Upper lobe of right lung (tissue), 1 donor: ENCODE measurements at regions not wholly inside any gene's neighbourhood (a gene's known extent, or its start where the extent isn't known, plus 50 kb on each side); places are given as distances from the start of the nearest gene placed in this dataset.

Source experiments
- ATAC-seq: fragments of 200-7000 bp; cut with Tn5 transposase; one replicate; pipeline ENCODE4 v1.9.1; 2020; ENCODE audit warnings: mild to moderate bottlenecking, moderate library complexity
- DNase-seq: peaks from one replicate; pipeline ENCODE4 v3.0.0-alpha.2; 2020
- H3K27ac ChIP-seq: fragments of 200-600 bp; one replicate; pipeline ENCODE4 v1.8.0; 2022
- H3K27me3 ChIP-seq: fragments of 200-600 bp; one replicate; pipeline ENCODE4 v1.8.0; 2022; ENCODE audit warnings: mild to moderate bottlenecking
- H3K36me3 ChIP-seq: fragments of 200-600 bp; one replicate; pipeline ENCODE4 v1.8.0; 2022
- H3K4me1 ChIP-seq: fragments of 200-600 bp; one replicate; pipeline ENCODE4 v1.8.0; 2022
- H3K4me3 ChIP-seq: fragments of 200-600 bp; one replicate; pipeline ENCODE4 v1.8.0; 2022; ENCODE audit warnings: mild to moderate bottlenecking
- H3K9me3 ChIP-seq: fragments of 200-600 bp; one replicate; pipeline ENCODE4 v1.8.0; 2022
- intact Hi-C: fragments of 100-400 bp; cut with DNase I; formaldehyde crosslinking; loops from one replicate; pipeline ENCODE4 v1.11.0; 2022
- TF ChIP-seq, protein P1 (sequence below): fragments of 200-600 bp; IDR thresholded peaks from one replicate; pipeline ENCODE4 v1.8.0; 2022; ENCODE audit warnings: antibody characterized with exemption
- donor health status: DM: no; HTN: yes; CAD: no; lungs with severe emphysema.

- Histone ChIP-seq H3K36me3 (no peaks in the 10 kb centered on the region), H3K9me3 (no peaks in the 10 kb centered on the region), H3K4me3 (no peak overlapping the region), H3K27ac (no peak overlapping the region), H3K27me3 (no peaks in the 10 kb centered on the region), H3K4me1 (no peaks in the 10 kb centered on the region)
- TF ChIP-seq, protein P1, sequence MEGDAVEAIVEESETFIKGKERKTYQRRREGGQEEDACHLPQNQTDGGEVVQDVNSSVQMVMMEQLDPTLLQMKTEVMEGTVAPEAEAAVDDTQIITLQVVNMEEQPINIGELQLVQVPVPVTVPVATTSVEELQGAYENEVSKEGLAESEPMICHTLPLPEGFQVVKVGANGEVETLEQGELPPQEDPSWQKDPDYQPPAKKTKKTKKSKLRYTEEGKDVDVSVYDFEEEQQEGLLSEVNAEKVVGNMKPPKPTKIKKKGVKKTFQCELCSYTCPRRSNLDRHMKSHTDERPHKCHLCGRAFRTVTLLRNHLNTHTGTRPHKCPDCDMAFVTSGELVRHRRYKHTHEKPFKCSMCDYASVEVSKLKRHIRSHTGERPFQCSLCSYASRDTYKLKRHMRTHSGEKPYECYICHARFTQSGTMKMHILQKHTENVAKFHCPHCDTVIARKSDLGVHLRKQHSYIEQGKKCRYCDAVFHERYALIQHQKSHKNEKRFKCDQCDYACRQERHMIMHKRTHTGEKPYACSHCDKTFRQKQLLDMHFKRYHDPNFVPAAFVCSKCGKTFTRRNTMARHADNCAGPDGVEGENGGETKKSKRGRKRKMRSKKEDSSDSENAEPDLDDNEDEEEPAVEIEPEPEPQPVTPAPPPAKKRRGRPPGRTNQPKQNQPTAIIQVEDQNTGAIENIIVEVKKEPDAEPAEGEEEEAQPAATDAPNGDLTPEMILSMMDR: no peak
- intact Hi-C loops: no loop called here
- ATAC-seq (peak; percentile 35), DNase-seq (no peak)
Observed at GRCh38 chr13:53408847-53409568, 380.4 kb downstream of the OLFM4 start.

- Histone ChIP-seq H3K27ac (no peak overlapping the region), H3K4me3 (no peak overlapping the region), H3K4me1 (no peaks in the 10 kb centered on the region), H3K9me3 (no peaks in the 10 kb centered on the region), H3K36me3 (no peaks in the 10 kb centered on the region), H3K27me3 (no peaks in the 10 kb centered on the region)
- ATAC-seq: no peak
- intact Hi-C loops: no loop called here
- DNase-seq: no peak
- TF ChIP-seq, protein P1: no peak
Observed at GRCh38 chr13:53411463-53411862, 382.9 kb downstream of the OLFM4 start.

GRCh38 chr13:53415135-53415534 lies 386.5 kb downstream of the OLFM4 start:
- intact Hi-C loops: no loop called here

GRCh38 chr13:53417601-53418000 lies 389.0 kb downstream of the OLFM4 start:
- intact Hi-C loops: no loop called here
- Histone ChIP-seq H3K9me3 (no peaks in the 10 kb centered on the region), H3K4me3 (no peak overlapping the region), H3K27me3 (no peaks in the 10 kb centered on the region), H3K4me1 (no peaks in the 10 kb centered on the region), H3K27ac (no peak overlapping the region), H3K36me3 (no peaks in the 10 kb centered on the region)
- DNase-seq: no peak
- TF ChIP-seq, protein P1: no peak
- ATAC-seq: no peak

More at GRCh38 chr13:53415135-53415534, 386.5 kb downstream of the OLFM4 start:
- Histone ChIP-seq H3K9me3 (no peaks in the 10 kb centered on the region), H3K36me3 (no peaks in the 10 kb centered on the region), H3K4me1 (no peaks in the 10 kb centered on the region), H3K27ac (no peak overlapping the region), H3K27me3 (no peaks in the 10 kb centered on the region), H3K4me3 (no peak overlapping the region)
- TF ChIP-seq, protein P1: no peak
- no peak for DNase-seq
- ATAC-seq: no peak

DNA sequence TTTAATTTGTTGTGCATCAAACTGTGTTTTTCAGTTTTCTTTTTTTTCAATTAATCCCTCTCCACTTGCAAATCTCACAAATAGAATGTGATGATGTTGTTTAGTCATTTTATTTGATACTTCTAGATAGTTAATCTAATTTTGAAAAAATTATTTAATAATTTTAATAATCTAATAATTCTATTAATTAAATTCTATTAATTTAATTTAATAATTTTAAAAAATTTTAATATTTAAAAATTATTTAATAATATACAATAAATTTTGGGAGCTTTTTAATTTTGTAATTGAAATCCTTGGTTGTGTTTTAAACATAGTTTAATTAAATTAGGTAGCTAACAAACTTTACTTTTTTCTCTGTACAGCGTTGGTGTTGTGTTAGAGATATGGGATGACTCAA lies 393.8 kb downstream of the OLFM4 start:
- intact Hi-C loops: no loop called here
- H3K27me3 ChIP-seq: no peaks in the 10 kb centered on the region
- no peak overlapping the region for H3K27ac ChIP-seq
- H3K4me3 ChIP-seq: no peak overlapping the region
- no peak for ATAC-seq
- H3K9me3 ChIP-seq: no peaks in the 10 kb centered on the region
- no peak for DNase-seq
- no peaks in the 10 kb centered on the region for H3K36me3 ChIP-seq
- no peaks in the 10 kb centered on the region for H3K4me1 ChIP-seq
- TF ChIP-seq, protein P1: no peak

DNA sequence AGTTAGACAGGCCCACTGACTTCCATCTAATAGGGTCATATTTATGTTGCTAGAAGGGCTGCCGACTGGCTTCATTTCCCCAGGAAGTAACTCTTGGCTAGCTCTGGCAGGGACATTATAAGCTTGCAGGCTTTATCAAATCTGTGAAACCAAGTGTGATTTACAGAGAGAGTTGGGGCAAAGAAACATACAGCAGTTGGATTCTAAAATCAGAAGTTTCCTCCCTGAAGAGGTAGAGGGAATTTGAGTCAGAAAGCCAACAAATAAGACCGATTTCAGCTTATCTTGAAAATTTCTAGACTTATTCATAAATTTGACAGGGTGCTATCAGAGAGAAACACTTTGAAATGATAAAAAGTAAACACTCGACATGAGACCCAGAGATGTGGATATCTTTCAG lies 407.8 kb downstream of the OLFM4 start:
- Histone ChIP-seq H3K4me1 (no peaks in the 10 kb centered on the region), H3K27me3 (no peaks in the 10 kb centered on the region), H3K9me3 (no peaks in the 10 kb centered on the region), H3K27ac (no peak overlapping the region), H3K4me3 (no peak overlapping the region), H3K36me3 (no peaks in the 10 kb centered on the region)
- intact Hi-C loops: no loop called here
- ATAC-seq (no peak), DNase-seq (no peak)
- TF ChIP-seq, protein P1: no peak
